Panc1 (cell line): ENCODE measurements at regions not wholly inside any gene's neighbourhood (a gene's known extent, or its start where the extent isn't known, plus 50 kb on each side); places are given as distances from the start of the nearest gene placed in this dataset.

Source experiments
- ATAC-seq: fragments of 200-7000 bp; cut with Tn5 transposase; 2 replicates; pipeline ENCODE4 v1.9.1; 2020; ENCODE audit warnings: mild to moderate bottlenecking, moderate library complexity
- BruUV-seq: library from RNA; stranded (reverse); fragments of 400-500 nt; replicated peaks from 2 replicates; lab custom pipeline; 2021; lab: Mats Ljungman, UMichigan
- CTCF ChIA-PET: fragments of 300-600 bp; sonication (Branson Sonifier 250); formaldehyde crosslinking; loops from one replicate; lab custom pipeline; 2022; ENCODE audit warnings: antibody characterized with exemption; lab: Charles Lee
- POLR2A ChIA-PET: fragments of 300-600 bp; sonication (Branson Sonifier 250); formaldehyde crosslinking; loops from one replicate; lab custom pipeline; 2022; ENCODE audit warnings: antibody characterized with exemption; lab: Charles Lee
- DNase-seq: peaks from one replicate; pipeline ENCODE4 v3.0.0-alpha.2; 2010; ENCODE audit warnings: low read depth, low spot score
- H3K27ac ChIP-seq: 2 replicates; pipeline ENCODE4 v1.5.1; 2011; ENCODE audit warnings: mild to moderate bottlenecking, low read length, inconsistent platforms
- H3K27me3 ChIP-seq: fragments of 200-500 bp; sonication (Bioruptor generic); 2 replicates; pipeline ENCODE4 v1.6.0; 2014; ENCODE audit warnings: low read length, inconsistent platforms; ENCODE audit not compliant: control insufficient read depth, insufficient read depth
- H3K36me3 ChIP-seq: fragments of 200-500 bp; sonication (Bioruptor generic); 2 replicates; pipeline ENCODE4 v1.5.1; 2014; ENCODE audit warnings: inconsistent platforms, mild to moderate bottlenecking, low read length, moderate library complexity; ENCODE audit not compliant: control insufficient read depth, insufficient read depth
- H3K4me1 ChIP-seq: 2 replicates; pipeline ENCODE4 v1.5.1; 2011; ENCODE audit warnings: inconsistent platforms, mild to moderate bottlenecking, low read length, moderate library complexity; ENCODE audit not compliant: control insufficient read depth, insufficient read depth
- H3K4me3 ChIP-seq, 2 experiments: 2 replicates each; pipeline ENCODE4 v1.5.1; 2011 to 2012; ENCODE audit warnings: low read depth in 2 of 2, low read length in 2 of 2, mild to moderate bottlenecking in 2 of 2, inconsistent platforms in 1 of 2, moderate library complexity in 1 of 2
- H3K9me3 ChIP-seq: fragments of 200-500 bp; sonication (Bioruptor generic); 2 replicates; pipeline ENCODE4 v1.5.1; 2014; ENCODE audit warnings: low read depth, mild to moderate bottlenecking, inconsistent platforms, low read length, moderate library complexity; ENCODE audit not compliant: control insufficient read depth, insufficient read depth
- CTCF ChIP-seq: fragments of 450-650 bp; IDR thresholded peaks from 2 replicates; pipeline ENCODE4 v1.5.1; 2017; ENCODE audit warnings: mild to moderate bottlenecking
- POLR2AphosphoS5 ChIP-seq: IDR thresholded peaks from 2 replicates; pipeline ENCODE4 v1.6.1; 2012; ENCODE audit warnings: mild to moderate bottlenecking, low read depth, low read length, moderate library complexity
- REST ChIP-seq, 2 experiments: IDR thresholded peaks; 2 replicates each; pipeline ENCODE4 v1.6.1; 2011 to 2012; ENCODE audit warnings: low read depth in 2 of 2, control low read depth in 1 of 2, low read length in 1 of 2, mild to moderate bottlenecking in 1 of 2, moderate library complexity in 1 of 2; ENCODE audit not compliant: insufficient read depth in 1 of 2
- SIN3A ChIP-seq: IDR thresholded peaks from 2 replicates; pipeline ENCODE4 v1.6.1; 2012; ENCODE audit warnings: low read depth, mild to moderate bottlenecking, low read length, moderate library complexity, borderline replicate concordance; ENCODE audit not compliant: insufficient read depth
- TCF7L2 ChIP-seq: IDR thresholded peaks from 2 replicates; pipeline ENCODE4 v1.6.1; 2011; ENCODE audit warnings: mild to moderate bottlenecking, low read depth, low read length, inconsistent platforms
- in situ Hi-C: cut with HindIII; loops from 2 replicates; pipeline ENCODE4 v1.10.0; 2016; ENCODE audit warnings: low sequenced_read_pairs, low pct_unique_long_range_greater_than_20kb
- intact Hi-C: fragments of 100-400 bp; cut with micrococcal nuclease; formaldehyde crosslinking; loops from one replicate; pipeline ENCODE4 v1.10.0; 2022; ENCODE audit not compliant: unreplicated experiment

- Histone ChIP-seq H3K36me3 (no peaks in the 10 kb centered on the region; the same call in 1 of the 2 replicates), H3K9me3 (peaks cover 4% of the 10 kb centered on the region; the same call in 1 of the 2 replicates), H3K27ac (no peak overlapping the region), H3K4me3 (no peak overlapping the region), H3K27me3 (no peaks in the 10 kb centered on the region), H3K4me1 (no peaks in the 10 kb centered on the region)
- ChIA-PET POLR2A (no interaction called here), CTCF (no interaction called here)
- no peak for ATAC-seq
- BruUV-seq: no TSS peak
- in situ Hi-C loops: no loop called here
- DNase-seq: no peak
- intact Hi-C loops: no loop called here
- TF ChIP-seq POLR2AphosphoS5 (no peak), TCF7L2 (no peak), SIN3A (no peak), REST (IDR thresholded peaks at IDR 0.05; ENCODE audit: insufficient read depth in 1 of 2, low read depth in 2 of 2, low read length in 1 of 2) (no peak), CTCF (no peak)
Observed at GRCh38 chr6:141501616-141502015, 631.1 kb upstream of the GJE1 start.

- H3K4me1 ChIP-seq: no peaks in the 10 kb centered on the region
- CTCF ChIA-PET: no interaction called here
- TF ChIP-seq CTCF (no peak), SIN3A (no peak), REST (IDR thresholded peaks at IDR 0.05; ENCODE audit: insufficient read depth in 1 of 2, low read depth in 2 of 2, low read length in 1 of 2) (no peak), POLR2AphosphoS5 (no peak), TCF7L2 (no peak)
- no peaks in the 10 kb centered on the region; the same call in 1 of the 2 replicates for H3K36me3 ChIP-seq
- in situ Hi-C loops (no loop called here), intact Hi-C loops (no loop called here)
- POLR2A ChIA-PET: no interaction called here
- no TSS peak for BruUV-seq
- H3K27ac ChIP-seq: no peak overlapping the region
- DNase-seq: no peak
- ATAC-seq: no peak
- H3K4me3 ChIP-seq: no peak overlapping the region
- H3K27me3 ChIP-seq: no peaks in the 10 kb centered on the region
- H3K9me3 ChIP-seq: no peaks in the 10 kb centered on the region
Observed at GRCh38 chr6:141498977-141499376, 633.7 kb upstream of the GJE1 start.
